ENCODE measurements at regions not wholly inside any gene's neighbourhood (a gene's known extent, or its start where the extent isn't known, plus 50 kb on each side); places are given as distances from the start of the nearest gene placed in this dataset.

DNA sequence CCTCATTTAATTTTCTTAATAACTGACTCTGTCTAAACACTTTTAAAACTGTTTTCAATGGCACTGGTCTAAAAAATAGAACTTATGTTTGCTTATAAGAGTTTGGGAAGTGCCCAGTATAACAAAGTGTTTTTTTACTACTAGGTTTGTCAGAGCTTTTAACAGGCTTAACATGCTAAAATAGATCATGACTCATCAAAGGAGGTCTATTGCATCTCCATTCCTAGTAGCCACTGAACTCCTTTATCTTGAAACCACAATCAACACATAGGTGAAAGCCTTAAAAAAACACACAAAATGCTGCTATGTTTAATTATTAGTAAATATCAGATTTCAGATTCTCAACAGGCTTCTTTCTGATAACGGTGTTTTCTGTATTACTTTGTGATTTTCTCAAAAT lies 196.4 kb upstream of the KIF2B start:
- TF ChIP-seq, protein P1, sequence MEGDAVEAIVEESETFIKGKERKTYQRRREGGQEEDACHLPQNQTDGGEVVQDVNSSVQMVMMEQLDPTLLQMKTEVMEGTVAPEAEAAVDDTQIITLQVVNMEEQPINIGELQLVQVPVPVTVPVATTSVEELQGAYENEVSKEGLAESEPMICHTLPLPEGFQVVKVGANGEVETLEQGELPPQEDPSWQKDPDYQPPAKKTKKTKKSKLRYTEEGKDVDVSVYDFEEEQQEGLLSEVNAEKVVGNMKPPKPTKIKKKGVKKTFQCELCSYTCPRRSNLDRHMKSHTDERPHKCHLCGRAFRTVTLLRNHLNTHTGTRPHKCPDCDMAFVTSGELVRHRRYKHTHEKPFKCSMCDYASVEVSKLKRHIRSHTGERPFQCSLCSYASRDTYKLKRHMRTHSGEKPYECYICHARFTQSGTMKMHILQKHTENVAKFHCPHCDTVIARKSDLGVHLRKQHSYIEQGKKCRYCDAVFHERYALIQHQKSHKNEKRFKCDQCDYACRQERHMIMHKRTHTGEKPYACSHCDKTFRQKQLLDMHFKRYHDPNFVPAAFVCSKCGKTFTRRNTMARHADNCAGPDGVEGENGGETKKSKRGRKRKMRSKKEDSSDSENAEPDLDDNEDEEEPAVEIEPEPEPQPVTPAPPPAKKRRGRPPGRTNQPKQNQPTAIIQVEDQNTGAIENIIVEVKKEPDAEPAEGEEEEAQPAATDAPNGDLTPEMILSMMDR (optimal IDR thresholded peaks at IDR 0.05 in 1 of 3, IDR thresholded peaks at IDR 0.05 in 1 of 3, conservative IDR thresholded peaks at IDR 0.05 in 1 of 3; ENCODE audit: extremely low read depth in 1 of 3, insufficient read depth in 2 of 3, low read length in 3 of 3) = no peak
- no peak for TF ChIP-seq EZH2 (IDR thresholded peaks at IDR 0.05; ENCODE audit: low read length)
